ENCODE measurements at regions not wholly inside any gene's neighbourhood (a gene's known extent, or its start where the extent isn't known, plus 50 kb on each side); places are given as distances from the start of the nearest gene placed in this dataset.

DNA sequence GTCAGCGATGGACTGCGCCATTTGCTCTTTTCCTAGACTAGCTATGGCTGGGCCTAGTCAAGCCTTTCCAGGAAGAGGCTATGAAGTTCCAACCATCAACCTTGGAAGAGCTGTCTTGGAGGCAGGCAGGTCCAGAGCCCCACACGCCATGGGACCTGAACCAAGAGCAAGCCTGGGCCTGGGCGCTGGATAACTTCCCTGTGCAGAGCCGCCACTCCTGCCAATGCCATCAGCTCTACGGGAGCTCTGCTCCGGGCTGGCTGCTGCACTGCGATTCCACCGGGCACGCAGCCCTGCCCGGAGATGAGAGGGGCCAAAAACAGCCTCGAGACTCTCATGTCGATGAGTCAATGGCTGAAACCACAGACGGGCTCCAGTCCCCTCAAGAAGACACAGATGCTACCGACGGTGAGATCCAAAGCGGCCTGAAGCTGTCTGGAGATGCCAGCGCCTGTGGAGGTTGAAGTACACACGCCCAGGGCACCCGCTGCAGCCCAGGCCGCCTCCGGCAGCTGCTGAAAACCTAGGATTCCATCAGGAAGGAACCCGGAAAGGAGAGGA, 103.7 kb upstream of the SELENOP start:
- TF ChIP-seq, protein P1, sequence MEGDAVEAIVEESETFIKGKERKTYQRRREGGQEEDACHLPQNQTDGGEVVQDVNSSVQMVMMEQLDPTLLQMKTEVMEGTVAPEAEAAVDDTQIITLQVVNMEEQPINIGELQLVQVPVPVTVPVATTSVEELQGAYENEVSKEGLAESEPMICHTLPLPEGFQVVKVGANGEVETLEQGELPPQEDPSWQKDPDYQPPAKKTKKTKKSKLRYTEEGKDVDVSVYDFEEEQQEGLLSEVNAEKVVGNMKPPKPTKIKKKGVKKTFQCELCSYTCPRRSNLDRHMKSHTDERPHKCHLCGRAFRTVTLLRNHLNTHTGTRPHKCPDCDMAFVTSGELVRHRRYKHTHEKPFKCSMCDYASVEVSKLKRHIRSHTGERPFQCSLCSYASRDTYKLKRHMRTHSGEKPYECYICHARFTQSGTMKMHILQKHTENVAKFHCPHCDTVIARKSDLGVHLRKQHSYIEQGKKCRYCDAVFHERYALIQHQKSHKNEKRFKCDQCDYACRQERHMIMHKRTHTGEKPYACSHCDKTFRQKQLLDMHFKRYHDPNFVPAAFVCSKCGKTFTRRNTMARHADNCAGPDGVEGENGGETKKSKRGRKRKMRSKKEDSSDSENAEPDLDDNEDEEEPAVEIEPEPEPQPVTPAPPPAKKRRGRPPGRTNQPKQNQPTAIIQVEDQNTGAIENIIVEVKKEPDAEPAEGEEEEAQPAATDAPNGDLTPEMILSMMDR (IDR thresholded peaks at IDR 0.05), result no peak
- no peak for TF ChIP-seq POLR2A (IDR thresholded peaks at IDR 0.05)

Data from uterus (tissue), 2 donors.